ENCODE measurements at regions not wholly inside any gene's neighbourhood (a gene's known extent, or its start where the extent isn't known, plus 50 kb on each side); places are given as distances from the start of the nearest gene placed in this dataset.

DNA sequence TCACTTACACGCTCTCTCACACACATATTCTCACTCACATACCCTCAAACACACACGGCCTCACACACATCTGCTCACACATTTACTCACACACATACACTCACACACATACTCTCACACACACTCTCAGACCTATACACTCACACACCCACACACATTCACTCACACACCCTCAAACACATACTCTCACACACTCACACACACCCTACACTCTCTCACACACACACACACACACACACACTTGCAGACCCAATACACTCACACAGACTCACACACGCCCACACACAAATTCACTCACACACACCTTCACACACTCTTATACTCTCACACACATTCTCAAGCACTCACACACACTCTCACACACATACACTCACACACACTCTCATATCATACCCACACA lies 155.5 kb upstream of the BACE2 start:
- DNase-seq, result no peak

More for the DNA sequence above, 155.5 kb upstream of the BACE2 start:
- H2BK15ac ChIP-seq (ENCODE audit: low read depth, low read length), result no peak overlapping the region
- H3K27ac ChIP-seq (ENCODE audit: insufficient read length, low read depth, low read length), result no peak overlapping the region
- no peaks in the 10 kb centered on the region for H3K27me3 ChIP-seq (ENCODE audit: insufficient read depth, low read length)
- H3K9ac ChIP-seq (ENCODE audit: extremely low read depth, insufficient read length, low read length), result no peak overlapping the region
- H3K4ac ChIP-seq (ENCODE audit: low read depth, low read length), result no peak overlapping the region
- TF ChIP-seq, protein P1, sequence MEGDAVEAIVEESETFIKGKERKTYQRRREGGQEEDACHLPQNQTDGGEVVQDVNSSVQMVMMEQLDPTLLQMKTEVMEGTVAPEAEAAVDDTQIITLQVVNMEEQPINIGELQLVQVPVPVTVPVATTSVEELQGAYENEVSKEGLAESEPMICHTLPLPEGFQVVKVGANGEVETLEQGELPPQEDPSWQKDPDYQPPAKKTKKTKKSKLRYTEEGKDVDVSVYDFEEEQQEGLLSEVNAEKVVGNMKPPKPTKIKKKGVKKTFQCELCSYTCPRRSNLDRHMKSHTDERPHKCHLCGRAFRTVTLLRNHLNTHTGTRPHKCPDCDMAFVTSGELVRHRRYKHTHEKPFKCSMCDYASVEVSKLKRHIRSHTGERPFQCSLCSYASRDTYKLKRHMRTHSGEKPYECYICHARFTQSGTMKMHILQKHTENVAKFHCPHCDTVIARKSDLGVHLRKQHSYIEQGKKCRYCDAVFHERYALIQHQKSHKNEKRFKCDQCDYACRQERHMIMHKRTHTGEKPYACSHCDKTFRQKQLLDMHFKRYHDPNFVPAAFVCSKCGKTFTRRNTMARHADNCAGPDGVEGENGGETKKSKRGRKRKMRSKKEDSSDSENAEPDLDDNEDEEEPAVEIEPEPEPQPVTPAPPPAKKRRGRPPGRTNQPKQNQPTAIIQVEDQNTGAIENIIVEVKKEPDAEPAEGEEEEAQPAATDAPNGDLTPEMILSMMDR (conservative IDR thresholded peaks at IDR 0.05), result no peak
- Mint-ChIP-seq H3K4me1 (peaks cover 0 to 4% of the 10 kb centered on the region in 2 experiments; a peak in 1 of 4 replicates), H3K27me3 (ENCODE audit: low read depth) (no peaks in the 10 kb centered on the region), H3K9me3 (peaks cover 2 to 5% of the 10 kb centered on the region in 2 experiments), H3K36me3 (ENCODE audit: insufficient read depth in 1 of 3, low read depth in 3 of 3) (no peaks in the 10 kb centered on the region; a peak in 1 of 7 replicates), H3K27ac (no peak overlapping the region), H3K4me3 (no peak overlapping the region)
- no peak overlapping the region for H4K91ac ChIP-seq (ENCODE audit: insufficient read length, low read depth, low read length)
- H3K56ac ChIP-seq (ENCODE audit: insufficient read length, low read depth, low read length), result no peak overlapping the region
- H2AFZ ChIP-seq (ENCODE audit: low read length), result no peak overlapping the region
- H3K23me2 ChIP-seq (ENCODE audit: insufficient read length, low read depth, low read length, poor library complexity, severe bottlenecking), result no peaks in the 10 kb centered on the region
- no peak overlapping the region for H2BK120ac ChIP-seq (ENCODE audit: low read depth, low read length, poor library complexity, severe bottlenecking)
- H4K5ac ChIP-seq (ENCODE audit: insufficient read length, low read depth, low read length), result no peak overlapping the region
- no peak overlapping the region for H2BK5ac ChIP-seq (ENCODE audit: insufficient read length, low read length)
- no peak overlapping the region for H4K8ac ChIP-seq (replicated peaks; ENCODE audit: insufficient read length, low read depth, low read length)
- H3K14ac ChIP-seq (ENCODE audit: insufficient read depth, low read length), result no peak overlapping the region
- no peak overlapping the region for H2BK12ac ChIP-seq (ENCODE audit: insufficient read length, low read depth, low read length)
- H3T11ph ChIP-seq (ENCODE audit: low read length), result no peak overlapping the region
- no peak overlapping the region for H3K4me2 ChIP-seq (ENCODE audit: insufficient read depth, insufficient read length, low read length)
- H3K4me1 ChIP-seq (ENCODE audit: insufficient read depth, low read length), result no peaks in the 10 kb centered on the region
- no peaks in the 10 kb centered on the region for H3K9me3 ChIP-seq (ENCODE audit: control insufficient read depth, low read depth, low read length)
- H2BK20ac ChIP-seq (ENCODE audit: low read depth, low read length, poor library complexity, severe bottlenecking), result no peak overlapping the region
- H4K20me1 ChIP-seq (ENCODE audit: control insufficient read depth, insufficient read depth, insufficient read length), result no peaks in the 10 kb centered on the region
- H3K79me1 ChIP-seq (ENCODE audit: insufficient read depth, low read depth, low read length, poor library complexity, severe bottlenecking), result no peaks in the 10 kb centered on the region
- no peak overlapping the region for H3K23ac ChIP-seq (ENCODE audit: insufficient read length, low read depth, low read length)
- no peaks in the 10 kb centered on the region for H3K79me2 ChIP-seq (ENCODE audit: insufficient read depth, low read length)
- no peak overlapping the region for H2AK5ac ChIP-seq (ENCODE audit: insufficient read length, low read length)
- WGBS (ENCODE audit: extremely low coverage, insufficient read length, low lambda C conversion rate), result 100% methylated on average over 3 of the region's 3 CpGs
- no peak overlapping the region for H3K18ac ChIP-seq (ENCODE audit: insufficient read length, low read depth, low read length)

All from H9 (cell line).